Activated CD4-positive, alpha-beta T cell treated with anti-CD3 and anti-CD28 coated beads for 36 hours (primary cell): ENCODE measurements at regions not wholly inside any gene's neighbourhood (a gene's known extent, or its start where the extent isn't known, plus 50 kb on each side); places are given as distances from the start of the nearest gene placed in this dataset.

Source experiments
- ATAC-seq: fragments of 200-7000 bp; cut with Tn5 transposase; one replicate; pipeline ENCODE4 v1.10.0; 2021; ENCODE audit warnings: mild to moderate bottlenecking, moderate library complexity
- CTCF ChIA-PET: fragments of 350-600 bp; sonication (Branson Sonifier 250); formaldehyde crosslinking; loops from one replicate; lab custom pipeline; 2021; ENCODE audit warnings: antibody characterized with exemption; lab: Charles Lee
- POLR2A ChIA-PET: fragments of 350-600 bp; sonication (Branson Sonifier 250); formaldehyde crosslinking; loops from one replicate; lab custom pipeline; 2021; ENCODE audit warnings: antibody characterized with exemption, inconsistent platforms; lab: Charles Lee
- DNase-seq: peaks from one replicate; pipeline ENCODE4 v3.0.0-alpha.2; 2020
- H3K27ac Mint-ChIP-seq: one replicate; pipeline ENCODE4 v1.8.0; 2021; ENCODE audit warnings: mixed read lengths
- H3K27me3 Mint-ChIP-seq: one replicate; pipeline ENCODE4 v1.8.0; 2021; ENCODE audit warnings: mixed read lengths
- H3K36me3 Mint-ChIP-seq: one replicate; pipeline ENCODE4 v1.8.0; 2021; ENCODE audit warnings: low read depth, mixed read lengths
- H3K4me1 Mint-ChIP-seq: one replicate; pipeline ENCODE4 v1.8.0; 2021; ENCODE audit warnings: mixed read lengths
- H3K4me3 Mint-ChIP-seq: one replicate; pipeline ENCODE4 v1.8.0; 2021; ENCODE audit warnings: mild to moderate bottlenecking, moderate library complexity, mixed read lengths
- H3K9me3 Mint-ChIP-seq: one replicate; pipeline ENCODE4 v1.8.0; 2021; ENCODE audit warnings: low read depth, mixed read lengths
- intact Hi-C, 2 experiments: fragments of 100-400 bp; cut with DNase I in 1 of 2; cut with micrococcal nuclease in 1 of 2; formaldehyde crosslinking; loops; one replicate each; pipeline versions ENCODE4 v1.14.2 to v1.15.1; 2022 to 2024; cut with DNase I, micrococcal nuclease

- Mint-ChIP-seq H3K27ac (no peak overlapping the region), H3K4me3 (no peak overlapping the region), H3K36me3 (no peaks in the 10 kb centered on the region), H3K27me3 (no peaks in the 10 kb centered on the region), H3K4me1 (no peaks in the 10 kb centered on the region), H3K9me3 (peaks cover 2% of the 10 kb centered on the region)
- intact Hi-C loops = no loop called here
- ATAC-seq (no peak), DNase-seq (no peak)
- POLR2A ChIA-PET = no interaction called here
- CTCF ChIA-PET = no interaction called here
Observed at GRCh38 chr2:5125017-5125730, 567.0 kb upstream of the SOX11 start.

- H3K27me3 Mint-ChIP-seq = no peaks in the 10 kb centered on the region
- CTCF ChIA-PET = no interaction called here
Observed at GRCh38 chr2:5132281-5132680, 559.9 kb upstream of the SOX11 start.

GRCh38 chr2:5140347-5140746 lies 551.8 kb upstream of the SOX11 start:
- Mint-ChIP-seq H3K4me3 (no peak overlapping the region), H3K9me3 (peaks cover 3% of the 10 kb centered on the region), H3K27ac (no peak overlapping the region), H3K27me3 (no peaks in the 10 kb centered on the region), H3K36me3 (no peaks in the 10 kb centered on the region), H3K4me1 (no peaks in the 10 kb centered on the region)
- intact Hi-C loops = no loop called here
- POLR2A ChIA-PET = no interaction called here
- CTCF ChIA-PET = no interaction called here
- DNase-seq (no peak), ATAC-seq (no peak)

More at GRCh38 chr2:5132281-5132680, 559.9 kb upstream of the SOX11 start:
- no peaks in the 10 kb centered on the region for H3K36me3 Mint-ChIP-seq
- intact Hi-C loops = no loop called here
- ATAC-seq (no peak), DNase-seq (no peak)
- peaks cover 16% of the 10 kb centered on the region for H3K9me3 Mint-ChIP-seq
- H3K4me3 Mint-ChIP-seq = no peak overlapping the region
- POLR2A ChIA-PET = no interaction called here
- H3K4me1 Mint-ChIP-seq = no peaks in the 10 kb centered on the region
- no peak overlapping the region for H3K27ac Mint-ChIP-seq

- no peaks in the 10 kb centered on the region for H3K36me3 Mint-ChIP-seq
- CTCF ChIA-PET = no interaction called here
- POLR2A ChIA-PET = no interaction called here
- intact Hi-C loops = no loop called here
- no peak overlapping the region for H3K4me3 Mint-ChIP-seq
- DNase-seq (no peak), ATAC-seq (no peak)
- no peaks in the 10 kb centered on the region for H3K4me1 Mint-ChIP-seq
- H3K9me3 Mint-ChIP-seq = peaks cover 8% of the 10 kb centered on the region
- no peak overlapping the region for H3K27ac Mint-ChIP-seq
- no peaks in the 10 kb centered on the region for H3K27me3 Mint-ChIP-seq
Observed at GRCh38 chr2:5144159-5144558, 548.0 kb upstream of the SOX11 start.

- Mint-ChIP-seq H3K9me3 (peaks cover 4% of the 10 kb centered on the region), H3K4me3 (no peak overlapping the region), H3K27me3 (no peaks in the 10 kb centered on the region), H3K27ac (no peak overlapping the region), H3K36me3 (no peaks in the 10 kb centered on the region), H3K4me1 (no peaks in the 10 kb centered on the region)
- no peak for ATAC-seq
- intact Hi-C loops = no loop called here
- POLR2A ChIA-PET = no interaction called here
- no peak for DNase-seq
- CTCF ChIA-PET = no interaction called here
Observed at GRCh38 chr2:5145053-5145452, 547.1 kb upstream of the SOX11 start.

- ATAC-seq (no peak), DNase-seq (no peak)
- Mint-ChIP-seq H3K4me3 (no peak overlapping the region), H3K27me3 (no peaks in the 10 kb centered on the region), H3K9me3 (peaks cover 4% of the 10 kb centered on the region), H3K36me3 (no peaks in the 10 kb centered on the region), H3K27ac (no peak overlapping the region), H3K4me1 (no peaks in the 10 kb centered on the region)
- ChIA-PET CTCF (no interaction called here), POLR2A (no interaction called here)
- intact Hi-C loops = no loop called here
Observed at GRCh38 chr2:5145801-5146200, 546.4 kb upstream of the SOX11 start.

GRCh38 chr2:5148392-5149085 lies 543.6 kb upstream of the SOX11 start:
- Mint-ChIP-seq H3K36me3 (no peaks in the 10 kb centered on the region), H3K4me1 (no peaks in the 10 kb centered on the region), H3K9me3 (peaks cover 12% of the 10 kb centered on the region), H3K4me3 (no peak overlapping the region), H3K27ac (no peak overlapping the region), H3K27me3 (no peaks in the 10 kb centered on the region)
- CTCF ChIA-PET = no interaction called here
- ATAC-seq = no peak
- intact Hi-C loops = no loop called here
- DNase-seq = no peak
- POLR2A ChIA-PET = no interaction called here

- H3K27ac Mint-ChIP-seq = no peak overlapping the region
- intact Hi-C loops = no loop called here
- CTCF ChIA-PET = no interaction called here
- H3K4me1 Mint-ChIP-seq = no peaks in the 10 kb centered on the region
- no peaks in the 10 kb centered on the region for H3K36me3 Mint-ChIP-seq
- no peaks in the 10 kb centered on the region for H3K27me3 Mint-ChIP-seq
- no peak overlapping the region for H3K4me3 Mint-ChIP-seq
- ATAC-seq = no peak
- H3K9me3 Mint-ChIP-seq = peaks cover 15% of the 10 kb centered on the region
- POLR2A ChIA-PET = no interaction called here
- DNase-seq = no peak
Observed at GRCh38 chr2:5150871-5151270, 541.3 kb upstream of the SOX11 start.

- no peak for DNase-seq
- Mint-ChIP-seq H3K36me3 (no peaks in the 10 kb centered on the region), H3K9me3 (peaks cover 13% of the 10 kb centered on the region), H3K4me3 (no peak overlapping the region), H3K4me1 (no peaks in the 10 kb centered on the region), H3K27ac (no peak overlapping the region), H3K27me3 (no peaks in the 10 kb centered on the region)
- POLR2A ChIA-PET = no interaction called here
- CTCF ChIA-PET = no interaction called here
- intact Hi-C loops = no loop called here
- ATAC-seq = no peak
Observed at GRCh38 chr2:5164776-5165525, 527.2 kb upstream of the SOX11 start.

GRCh38 chr2:5172923-5173322 lies 519.3 kb upstream of the SOX11 start:
- Mint-ChIP-seq H3K36me3 (no peaks in the 10 kb centered on the region), H3K27me3 (no peaks in the 10 kb centered on the region), H3K4me3 (no peak overlapping the region), H3K9me3 (peaks cover 9% of the 10 kb centered on the region), H3K4me1 (no peaks in the 10 kb centered on the region), H3K27ac (no peak overlapping the region)
- ChIA-PET CTCF (interaction anchor here (0.6 kb wide), 1 partner anchor 91 kb away, joined by 3 read pairs; no protein-coding TSS in a partner anchor), POLR2A (no interaction called here)
- ATAC-seq (no peak), DNase-seq (no peak)
- intact Hi-C loops = no loop called here

- H3K27me3 Mint-ChIP-seq = no peaks in the 10 kb centered on the region
- H3K36me3 Mint-ChIP-seq = no peaks in the 10 kb centered on the region
- no peak for ATAC-seq
- no peak for DNase-seq
- POLR2A ChIA-PET = no interaction called here
- CTCF ChIA-PET = no interaction called here
- peaks cover 9% of the 10 kb centered on the region for H3K9me3 Mint-ChIP-seq
- H3K27ac Mint-ChIP-seq = no peak overlapping the region
- no peak overlapping the region for H3K4me3 Mint-ChIP-seq
- H3K4me1 Mint-ChIP-seq = no peaks in the 10 kb centered on the region
- intact Hi-C loops = no loop called here
Observed at GRCh38 chr2:5173876-5174535, 518.2 kb upstream of the SOX11 start.
